HepG2 (cell line): ENCODE measurements at regions not wholly inside any gene's neighbourhood (a gene's known extent, or its start where the extent isn't known, plus 50 kb on each side); places are given as distances from the start of the nearest gene placed in this dataset.
A peak's percentile ranks its signal among the peaks of the same experiment; 100 is the strongest.

ENCODE experiments used
- ATAC-seq: fragments of 200-7000 bp; cut with Tn5 transposase; 3 replicates; pipeline ENCODE4 v1.9.1; 2020; ENCODE audit warnings: mild to moderate bottlenecking, moderate library complexity
- BruUV-seq: library from RNA; stranded (reverse); fragments of 400-500 nt; replicated peaks from 2 replicates; lab custom pipeline; 2021; lab: Mats Ljungman, UMichigan
- CTCF ChIA-PET: fragments of 300-600 bp; formaldehyde crosslinking; extraction: SDS; loops from one replicate; lab custom pipeline; 2021; ENCODE audit warnings: low total read pairs, inconsistent platforms, low intra/inter-chr PET ratio; lab: Yijun Ruan, JAX
- POLR2A ChIA-PET: fragments of 350-600 bp; sonication (Branson Sonifier 250); formaldehyde crosslinking; loops from one replicate; lab custom pipeline; 2020; ENCODE audit warnings: antibody characterized with exemption, inconsistent platforms; lab: Yijun Ruan, JAX
- DNase-seq: peaks from one replicate; pipeline ENCODE4 v3.0.0-alpha.2; 2015; ENCODE audit warnings: low spot score
- FAIRE-seq: peaks from 3 replicates; lab custom pipeline; 2011; peaks lifted over from hg19 to GRCh38; lab: Jason Lieb, UNC
- H2AFZ ChIP-seq: one replicate; pipeline ENCODE4 v1.6.1; 2011; ENCODE audit warnings: low read length, inconsistent platforms
- H3K27ac ChIP-seq: fragments of 300-600 bp; 3 replicates; pipeline ENCODE4 v1.8.0; 2011; ENCODE audit warnings: mixed run types, mild to moderate bottlenecking, mixed read lengths, low read length, inconsistent platforms; ENCODE audit not compliant: insufficient read depth; ENCODE audit errors: extremely low read length
- H3K27me3 ChIP-seq, 2 experiments: fragments of 200-600 bp in 1 of 2; 2 replicates in 1 of 2; 3 replicates in 1 of 2; pipeline versions ENCODE4 v1.6.0 to v1.8.0; 2011; ENCODE audit warnings: low read length in 2 of 2, mild to moderate bottlenecking in 2 of 2, moderate library complexity in 2 of 2, inconsistent platforms in 1 of 2; ENCODE audit not compliant: insufficient read depth in 2 of 2, control insufficient read depth in 1 of 2
- H3K36me3 ChIP-seq, 2 experiments: fragments of 200-600 bp in 1 of 2; replicated peaks in 1 of 2; 2 replicates in 1 of 2; 3 replicates in 1 of 2; pipeline versions ENCODE4 v1.5.1 to v1.8.0; 2011; ENCODE audit warnings: low read length in 2 of 2, inconsistent platforms in 1 of 2; ENCODE audit not compliant: insufficient read depth in 2 of 2, control insufficient read depth in 1 of 2
- H3K4me1 ChIP-seq: 2 replicates; pipeline ENCODE4 v1.5.1; 2012; ENCODE audit warnings: low read length, inconsistent platforms; ENCODE audit not compliant: insufficient read depth
- H3K4me2 ChIP-seq: 2 replicates; pipeline ENCODE4 v1.6.0; 2011; ENCODE audit warnings: low read depth, low read length, inconsistent platforms
- H3K4me3 ChIP-seq, 3 experiments: fragments of 200-600 bp in 1 of 3; sonication (generic), shearing (Covaris generic) in 1 of 3; replicated peaks in 1 of 3; 2 replicates each; pipeline ENCODE4 v1.5.1; 2011 to 2016; ENCODE audit warnings: low read length in 3 of 3, inconsistent platforms in 2 of 3, low read depth in 2 of 3, mild to moderate bottlenecking in 2 of 3, control low read depth in 1 of 3, mixed read lengths in 1 of 3; ENCODE audit not compliant: insufficient read depth in 1 of 3
- H3K79me2 ChIP-seq: one replicate; pipeline ENCODE4 v1.6.1; 2011; ENCODE audit warnings: low read length, inconsistent platforms; ENCODE audit not compliant: insufficient read depth
- H3K9ac ChIP-seq: 2 replicates; pipeline ENCODE4 v1.6.0; 2011; ENCODE audit warnings: mild to moderate bottlenecking, low read depth, low read length, inconsistent platforms; ENCODE audit not compliant: insufficient read depth
- H3K9me3 ChIP-seq: 2 replicates; pipeline ENCODE4 v1.5.1; 2012; ENCODE audit warnings: mild to moderate bottlenecking, low read length
- H4K20me1 ChIP-seq: 2 replicates; pipeline ENCODE4 v1.6.0; 2011; ENCODE audit warnings: inconsistent platforms, mild to moderate bottlenecking, low read length, moderate library complexity; ENCODE audit not compliant: insufficient read depth
- CEBPG ChIP-seq: IDR thresholded peaks from 2 replicates; pipeline ENCODE4 v1.6.1; 2016
- DNMT3B ChIP-seq: conservative IDR thresholded peaks from 2 replicates; pipeline ENCODE4 v1.6.1; 2016; ENCODE audit warnings: missing biosample characterization, control low read depth
- DR1 ChIP-seq: sonication (generic); formaldehyde crosslinking; IDR thresholded peaks from 2 replicates; pipeline ENCODE4 v1.8.0; 2021; ENCODE audit warnings: mild to moderate bottlenecking, missing genetic modification reagents, inconsistent platforms
- FUBP1 ChIP-seq: sonication (generic); formaldehyde crosslinking; IDR thresholded peaks from 2 replicates; pipeline ENCODE4 v1.5.1; 2020; ENCODE audit warnings: missing genetic modification reagents, mild to moderate bottlenecking, borderline replicate concordance
- GMEB1 ChIP-seq: sonication (generic); formaldehyde crosslinking; IDR thresholded peaks from 2 replicates; pipeline ENCODE4 v1.5.1; 2020; ENCODE audit warnings: missing genetic modification reagents, mild to moderate bottlenecking, borderline replicate concordance
- NONO ChIP-seq, 2 experiments: fragments of 450-650 bp in 1 of 2; sonication (generic) in 1 of 2; formaldehyde crosslinking in 1 of 2; IDR thresholded peaks in 1 of 2; conservative IDR thresholded peaks in 1 of 2; 2 replicates each; pipeline versions ENCODE4 v1.6.1 to v1.8.0; 2017 to 2022; ENCODE audit warnings: mild to moderate bottlenecking in 1 of 2, missing genetic modification reagents in 1 of 2, moderate library complexity in 1 of 2
- NR2C2 ChIP-seq: sonication (generic); formaldehyde crosslinking; IDR thresholded peaks from 2 replicates; pipeline ENCODE4 v1.4.0; 2020; ENCODE audit warnings: missing genetic modification reagents, mild to moderate bottlenecking, moderate library complexity, borderline replicate concordance
- SOX5 ChIP-seq: IDR thresholded peaks from 2 replicates; pipeline ENCODE4 v1.6.1; 2016; ENCODE audit warnings: borderline replicate concordance
- SRF ChIP-seq: IDR thresholded peaks from 2 replicates; pipeline ENCODE4 v1.6.1; 2011; ENCODE audit warnings: mild to moderate bottlenecking, low read depth, low read length, moderate library complexity
- ZBTB10 ChIP-seq: sonication (generic); formaldehyde crosslinking; IDR thresholded peaks from 2 replicates; pipeline ENCODE4 v1.4.0; 2020; ENCODE audit warnings: missing genetic modification reagents, borderline replicate concordance
- ZNF230 ChIP-seq: sonication (generic); formaldehyde crosslinking; IDR thresholded peaks from 2 replicates; pipeline ENCODE4 v1.4.0; 2020; ENCODE audit warnings: mild to moderate bottlenecking, missing genetic modification reagents
- ZNF343 ChIP-seq: sonication (generic); formaldehyde crosslinking; IDR thresholded peaks from 2 replicates; pipeline ENCODE4 v1.4.0; 2020; ENCODE audit warnings: mild to moderate bottlenecking, missing genetic modification reagents
- ZNF674 ChIP-seq: sonication (generic); formaldehyde crosslinking; IDR thresholded peaks from 2 replicates; pipeline ENCODE4 v1.5.0; 2020; ENCODE audit warnings: low read depth, mild to moderate bottlenecking, missing genetic modification reagents
- ZNF781 ChIP-seq: sonication (generic); formaldehyde crosslinking; IDR thresholded peaks from 2 replicates; pipeline ENCODE4 v1.5.1; 2020; ENCODE audit warnings: borderline replicate concordance, mild to moderate bottlenecking, missing genetic modification reagents; ENCODE audit errors: not compliant biosample characterization
- ZNF782 ChIP-seq: sonication (generic); formaldehyde crosslinking; IDR thresholded peaks from 2 replicates; pipeline ENCODE4 v1.4.0; 2020; ENCODE audit warnings: missing genetic modification reagents, mild to moderate bottlenecking, borderline replicate concordance
- ZNF788 ChIP-seq: sonication (generic); formaldehyde crosslinking; IDR thresholded peaks from 2 replicates; pipeline ENCODE4 v1.5.0; 2020; ENCODE audit warnings: mild to moderate bottlenecking, missing genetic modification reagents, borderline replicate concordance
- ZNF816 ChIP-seq: sonication (generic); formaldehyde crosslinking; IDR thresholded peaks from 2 replicates; pipeline ENCODE4 v1.8.0; 2022; ENCODE audit warnings: missing genetic modification reagents, mild to moderate bottlenecking, borderline replicate concordance
- ZNF879 ChIP-seq: sonication (generic); formaldehyde crosslinking; IDR thresholded peaks from 2 replicates; pipeline ENCODE4 v1.8.1; 2023; ENCODE audit warnings: missing genetic modification reagents
- WGBS: methylation state at CpG from one replicate; pipeline ENCODE4 v1.1.6; 2017; ENCODE audit warnings: low lambda C conversion rate; 5-methylcytosine and 5-hydroxymethylcytosine counted together
- in situ Hi-C: cut with HindIII; loops from 2 replicates; pipeline ENCODE4 v1.10.0; 2017; ENCODE audit warnings: low pct_unique_long_range_greater_than_20kb; ENCODE audit not compliant: extremely low pct_ligation_motif_present
- intact Hi-C: fragments of 100-400 bp; cut with micrococcal nuclease; formaldehyde crosslinking; loops from one replicate; pipeline ENCODE4 v1.10.0; 2022; ENCODE audit not compliant: unreplicated experiment

GRCh38 chr7:80053124-80053523, 81.5 kb upstream of the GNAI1 start:
- no peak overlapping the region for H3K4me2 ChIP-seq
- no peaks in the 10 kb centered on the region for H3K79me2 ChIP-seq
- in situ Hi-C loops (loop anchor here (10.0 kb wide), 1 partner anchor 232 kb away; no protein-coding TSS in a partner anchor), intact Hi-C loops (no loop called here)
- H3K9ac ChIP-seq, result no peak overlapping the region
- H3K27me3 ChIP-seq, result no peaks in the 10 kb centered on the region
- H2AFZ ChIP-seq, result no peak overlapping the region
- no peak overlapping the region for H3K27ac ChIP-seq
- ATAC-seq (peak; percentile 35; the same call in 1 of the 3 replicates), DNase-seq (peak; percentile 3), FAIRE-seq (no peak)
- no TSS peak for BruUV-seq
- H3K4me1 ChIP-seq, result peaks cover 7% of the 10 kb centered on the region
- CTCF ChIA-PET, result no interaction called here
- H3K36me3 ChIP-seq, result no peaks in the 10 kb centered on the region
- WGBS, result 7% methylated on average over 2 of the region's 2 CpGs
- H3K4me3 ChIP-seq, result no peak overlapping the region
- POLR2A ChIA-PET, result no interaction called here
- H4K20me1 ChIP-seq, result no peaks in the 10 kb centered on the region
- H3K9me3 ChIP-seq, result no peaks in the 10 kb centered on the region
- no peak for TF ChIP-seq ZNF230 (CRISPR knock-in tag)
- TF ChIP-seq NONO (IDR thresholded peaks at IDR 0.05), result no peak
- TF ChIP-seq NONO (CRISPR knock-in tag; conservative IDR thresholded peaks at IDR 0.05), result no peak
- TF ChIP-seq DR1 (CRISPR knock-in tag), result no peak
- no peak for TF ChIP-seq SRF
- TF ChIP-seq SOX5, result no peak
- no peak for TF ChIP-seq ZNF879 (CRISPR knock-in tag)
- TF ChIP-seq ZNF674 (CRISPR knock-in tag), result no peak
- TF ChIP-seq ZNF788 (CRISPR knock-in tag), result no peak
- TF ChIP-seq GMEB1 (CRISPR knock-in tag), result no peak
- no peak for TF ChIP-seq DNMT3B (CRISPR knock-in tag)
- TF ChIP-seq FUBP1 (CRISPR knock-in tag), result no peak
- no peak for TF ChIP-seq CEBPG (CRISPR knock-in tag)
- TF ChIP-seq ZNF816 (CRISPR knock-in tag), result no peak
- TF ChIP-seq ZNF343 (CRISPR knock-in tag), result no peak
- no peak for TF ChIP-seq ZNF781 (CRISPR knock-in tag)
- TF ChIP-seq ZBTB10 (CRISPR knock-in tag), result no peak
- TF ChIP-seq NR2C2, result no peak
- no peak for TF ChIP-seq ZNF782 (CRISPR knock-in tag)
